H54 (cell line): ENCODE measurements at regions not wholly inside any gene's neighbourhood (a gene's known extent, or its start where the extent isn't known, plus 50 kb on each side); places are given as distances from the start of the nearest gene placed in this dataset.

ENCODE experiments used
- DNase-seq: peaks from one replicate; pipeline ENCODE4 v3.0.0; 2011; ENCODE audit warnings: low spot score, mixed read lengths; ENCODE audit not compliant: insufficient read length
- FAIRE-seq: peaks from 3 replicates; lab custom pipeline; 2011; peaks lifted over from hg19 to GRCh38; lab: Jason Lieb, UNC
- POLR2A ChIP-seq: IDR thresholded peaks from 2 replicates; pipeline ENCODE4 v1.6.1; 2011; ENCODE audit warnings: low read depth, mild to moderate bottlenecking, low read length

GRCh38 chr9:7859701-7860334 is 60.2 kb upstream of the DMAC1 start:
- TF ChIP-seq POLR2A = no peak
- DNase-seq (no peak), FAIRE-seq (no peak)

- no peak for DNase-seq
- FAIRE-seq = no peak
- no peak for TF ChIP-seq POLR2A
Observed at GRCh38 chr9:7858166-7858565, 58.6 kb upstream of the DMAC1 start.

GRCh38 chr9:7854763-7855162 is 55.2 kb upstream of the DMAC1 start:
- no peak for DNase-seq
- FAIRE-seq = no peak
- no peak for TF ChIP-seq POLR2A
